BLaER1 treated with 17β-estradiol and CSF1 and Interleukin-3, amounts not matched to agents 10 nM and 100 nM (cell line): ENCODE measurements at regions not wholly inside any gene's neighbourhood (a gene's known extent, or its start where the extent isn't known, plus 50 kb on each side); places are given as distances from the start of the nearest gene placed in this dataset.

Experiments
- H3K27ac ChIP-seq, 11 experiments: shearing (Covaris generic); formaldehyde crosslinking; 2 replicates each; pipeline ENCODE4 v1.8.1; 2022
- H3K27me3 ChIP-seq, 11 experiments: shearing (Covaris generic); formaldehyde crosslinking; 2 replicates each; pipeline ENCODE4 v1.8.1; 2022
- H3K36me3 ChIP-seq, 11 experiments: shearing (Covaris generic); formaldehyde crosslinking; 2 replicates each; pipeline ENCODE4 v1.8.1; 2022
- H3K4me1 ChIP-seq, 10 experiments: shearing (Covaris generic); formaldehyde crosslinking; 2 replicates each; pipeline ENCODE4 v1.8.1; 2022
- H3K4me2 ChIP-seq, 11 experiments: shearing (Covaris generic); formaldehyde crosslinking; 2 replicates each; pipeline ENCODE4 v1.8.1; 2022
- H3K4me3 ChIP-seq, 10 experiments: shearing (Covaris generic); formaldehyde crosslinking; 2 replicates each; pipeline ENCODE4 v1.8.1; 2022
- H3K9ac ChIP-seq, 11 experiments: shearing (Covaris generic); formaldehyde crosslinking; 2 replicates each; pipeline ENCODE4 v1.8.1; 2022
- H3K9me3 ChIP-seq, 11 experiments: shearing (Covaris generic); formaldehyde crosslinking; replicated peaks in 1 of 11; 2 replicates each; pipeline ENCODE4 v1.8.1; 2022
- H4K20me1 ChIP-seq, 11 experiments: shearing (Covaris generic); formaldehyde crosslinking; 2 replicates each; pipeline ENCODE4 v1.8.1; 2022
- Cebpa-rat ChIP-seq, 11 experiments: shearing (Covaris generic); IDR thresholded peaks; 2 replicates each; pipeline ENCODE4 v1.8.1; 2022

GRCh38 chr4:73001885-73002284, 67.6 kb downstream of the COX18 start:
- Histone ChIP-seq H4K20me1 (no peaks in the 10 kb centered on the region), H3K36me3 (no peaks in the 10 kb centered on the region), H3K4me1 (no peaks in the 10 kb centered on the region), H3K27me3 (no peaks in the 10 kb centered on the region), H3K4me3 (no peak overlapping the region), H3K4me2 (no peak overlapping the region), H3K9me3 (no peaks in the 10 kb centered on the region), H3K27ac (no peak overlapping the region), H3K9ac (no peak overlapping the region)
- no peak for TF ChIP-seq Cebpa-rat (IDR thresholded peaks at IDR 0.05)

GRCh38 chr4:72997409-72997808, 72.1 kb downstream of the COX18 start:
- Histone ChIP-seq H4K20me1 (no peaks in the 10 kb centered on the region), H3K9me3 (no peaks in the 10 kb centered on the region), H3K4me2 (no peak overlapping the region), H3K36me3 (no peaks in the 10 kb centered on the region), H3K4me3 (no peak overlapping the region), H3K9ac (no peak overlapping the region), H3K27me3 (no peaks in the 10 kb centered on the region), H3K4me1 (no peaks in the 10 kb centered on the region), H3K27ac (no peak overlapping the region)
- TF ChIP-seq Cebpa-rat (IDR thresholded peaks at IDR 0.05), result no peak

- H3K27ac ChIP-seq, result no peak overlapping the region
- TF ChIP-seq Cebpa-rat (IDR thresholded peaks at IDR 0.05), result no peak
- H4K20me1 ChIP-seq, result no peaks in the 10 kb centered on the region
- no peak overlapping the region for H3K4me3 ChIP-seq
- H3K4me2 ChIP-seq, result no peak overlapping the region
- no peaks in the 10 kb centered on the region for H3K36me3 ChIP-seq
- no peak overlapping the region for H3K9ac ChIP-seq
- H3K4me1 ChIP-seq, result no peaks in the 10 kb centered on the region
- H3K9me3 ChIP-seq, result no peaks in the 10 kb centered on the region
- no peaks in the 10 kb centered on the region for H3K27me3 ChIP-seq
Observed at GRCh38 chr4:72994670-72995069, 74.8 kb downstream of the COX18 start.

- no peaks in the 10 kb centered on the region for H3K9me3 ChIP-seq
- H3K27me3 ChIP-seq, result no peaks in the 10 kb centered on the region
- TF ChIP-seq Cebpa-rat (IDR thresholded peaks at IDR 0.05), result no peak
- no peaks in the 10 kb centered on the region for H3K36me3 ChIP-seq
- H3K4me2 ChIP-seq, result no peak overlapping the region
- no peak overlapping the region for H3K9ac ChIP-seq
- H3K27ac ChIP-seq, result no peak overlapping the region
- no peak overlapping the region for H3K4me3 ChIP-seq
- no peaks in the 10 kb centered on the region for H3K4me1 ChIP-seq
- no peaks in the 10 kb centered on the region for H4K20me1 ChIP-seq
Observed at GRCh38 chr4:72993876-72994275, 75.6 kb downstream of the COX18 start.

GRCh38 chr4:72991873-72992272, 77.6 kb downstream of the COX18 start:
- H3K27me3 ChIP-seq, result no peaks in the 10 kb centered on the region
- no peaks in the 10 kb centered on the region for H3K9me3 ChIP-seq
- H3K4me2 ChIP-seq, result no peak overlapping the region
- no peak overlapping the region for H3K27ac ChIP-seq
- no peak overlapping the region for H3K4me3 ChIP-seq
- no peak for TF ChIP-seq Cebpa-rat (IDR thresholded peaks at IDR 0.05)
- H3K9ac ChIP-seq, result no peak overlapping the region
- H3K4me1 ChIP-seq, result no peaks in the 10 kb centered on the region
- H4K20me1 ChIP-seq, result no peaks in the 10 kb centered on the region
- no peaks in the 10 kb centered on the region for H3K36me3 ChIP-seq

GRCh38 chr4:72987741-72988729, 81.5 kb downstream of the COX18 start:
- no peak overlapping the region for H3K4me2 ChIP-seq
- no peak for TF ChIP-seq Cebpa-rat (IDR thresholded peaks at IDR 0.05)
- no peaks in the 10 kb centered on the region for H3K4me1 ChIP-seq
- H4K20me1 ChIP-seq, result no peaks in the 10 kb centered on the region
- H3K27me3 ChIP-seq, result no peaks in the 10 kb centered on the region
- no peak overlapping the region for H3K9ac ChIP-seq
- no peak overlapping the region for H3K27ac ChIP-seq
- no peak overlapping the region for H3K4me3 ChIP-seq
- no peaks in the 10 kb centered on the region for H3K36me3 ChIP-seq
- no peaks in the 10 kb centered on the region for H3K9me3 ChIP-seq

GRCh38 chr4:72984351-72984750, 85.2 kb downstream of the COX18 start:
- no peaks in the 10 kb centered on the region for H3K4me1 ChIP-seq
- no peak overlapping the region for H3K9ac ChIP-seq
- no peak overlapping the region for H3K27ac ChIP-seq
- H3K36me3 ChIP-seq, result no peaks in the 10 kb centered on the region
- no peak overlapping the region for H3K4me3 ChIP-seq
- H3K9me3 ChIP-seq, result no peaks in the 10 kb centered on the region
- TF ChIP-seq Cebpa-rat (IDR thresholded peaks at IDR 0.05), result no peak
- no peaks in the 10 kb centered on the region for H4K20me1 ChIP-seq
- H3K4me2 ChIP-seq, result no peak overlapping the region
- no peaks in the 10 kb centered on the region for H3K27me3 ChIP-seq

- no peaks in the 10 kb centered on the region for H3K9me3 ChIP-seq
- H3K4me1 ChIP-seq, result no peaks in the 10 kb centered on the region
- no peaks in the 10 kb centered on the region for H3K27me3 ChIP-seq
- H3K4me3 ChIP-seq, result no peak overlapping the region
- no peak overlapping the region for H3K27ac ChIP-seq
- TF ChIP-seq Cebpa-rat (IDR thresholded peaks at IDR 0.05), result no peak
- no peak overlapping the region for H3K9ac ChIP-seq
- no peaks in the 10 kb centered on the region for H3K36me3 ChIP-seq
- H3K4me2 ChIP-seq, result no peak overlapping the region
- H4K20me1 ChIP-seq, result no peaks in the 10 kb centered on the region
Observed at GRCh38 chr4:72983709-72984108, 85.8 kb downstream of the COX18 start.

- Histone ChIP-seq H3K4me2 (no peak overlapping the region), H3K27me3 (no peaks in the 10 kb centered on the region), H3K9ac (no peak overlapping the region), H3K36me3 (no peaks in the 10 kb centered on the region), H3K27ac (no peak overlapping the region), H3K4me1 (no peaks in the 10 kb centered on the region), H4K20me1 (no peaks in the 10 kb centered on the region), H3K4me3 (no peak overlapping the region), H3K9me3 (no peaks in the 10 kb centered on the region)
- TF ChIP-seq Cebpa-rat (IDR thresholded peaks at IDR 0.05), result no peak
Observed at GRCh38 chr4:72977936-72978485, 91.5 kb downstream of the COX18 start.

GRCh38 chr4:72975488-72975784, 94.1 kb downstream of the COX18 start:
- Histone ChIP-seq H3K27me3 (no peaks in the 10 kb centered on the region), H3K4me1 (no peaks in the 10 kb centered on the region), H3K4me3 (no peak overlapping the region), H3K4me2 (no peak overlapping the region), H3K27ac (no peak overlapping the region), H3K9me3 (no peaks in the 10 kb centered on the region), H3K9ac (no peak overlapping the region), H4K20me1 (no peaks in the 10 kb centered on the region), H3K36me3 (no peaks in the 10 kb centered on the region)
- no peak for TF ChIP-seq Cebpa-rat (IDR thresholded peaks at IDR 0.05)
